HEK293 (cell line): ENCODE measurements at regions not wholly inside any gene's neighbourhood (a gene's known extent, or its start where the extent isn't known, plus 50 kb on each side); places are given as distances from the start of the nearest gene placed in this dataset.

ENCODE experiments used
- CTCF ChIA-PET: fragments of 350-600 bp; formaldehyde crosslinking; extraction: SDS; loops from one replicate; lab custom pipeline; 2021; ENCODE audit warnings: antibody characterized with exemption; lab: Yijun Ruan, JAX
- POLR2A ChIA-PET: fragments of 300-600 bp; formaldehyde crosslinking; extraction: SDS; loops from one replicate; lab custom pipeline; 2020; ENCODE audit warnings: antibody characterized with exemption, inconsistent platforms; lab: Yijun Ruan, JAX
- H3K27ac ChIP-seq: fragments of 200-500 bp; sonication (Bioruptor generic); 2 replicates; pipeline ENCODE4 v1.5.1; 2014; ENCODE audit warnings: low read depth, low read length, control low read depth, inconsistent platforms; ENCODE audit errors: extremely low read depth
- H3K36me3 ChIP-seq, 2 experiments: fragments of 200-500 bp in 1 of 2; sonication (Bioruptor generic) in 1 of 2; 1 replicate in 1 of 2; 2 replicates in 1 of 2; pipeline ENCODE4 v1.5.1; 2014 to 2017; ENCODE audit warnings: inconsistent platforms in 2 of 2, low read length in 2 of 2; ENCODE audit not compliant: control insufficient read depth in 2 of 2, insufficient read depth in 1 of 2
- H3K4me1 ChIP-seq: fragments of 200-500 bp; sonication (Bioruptor generic); 2 replicates; pipeline ENCODE4 v1.5.1; 2014; ENCODE audit warnings: mild to moderate bottlenecking, low read length, inconsistent platforms; ENCODE audit not compliant: control insufficient read depth, insufficient read depth
- H3K4me3 ChIP-seq: 2 replicates; pipeline ENCODE4 v1.5.1; 2011; ENCODE audit warnings: low read depth, mild to moderate bottlenecking, control low read depth, low read length, moderate library complexity
- H3K9me3 ChIP-seq: fragments of 200-500 bp; sonication (Bioruptor generic); 2 replicates; pipeline ENCODE4 v1.5.1; 2014; ENCODE audit warnings: low read depth, low read length, inconsistent platforms; ENCODE audit not compliant: control insufficient read depth, insufficient read depth
- KLF7 ChIP-seq: fragments of 450-650 bp; formaldehyde crosslinking; IDR thresholded peaks from 2 replicates; pipeline ENCODE4 v1.5.1; 2016; ENCODE audit warnings: missing biosample characterization, missing genetic modification characterization, borderline replicate concordance
- KLF9 ChIP-seq: fragments of 450-650 bp; formaldehyde crosslinking; IDR thresholded peaks from 2 replicates; pipeline ENCODE4 v1.5.1; 2016; ENCODE audit warnings: missing biosample characterization, missing genetic modification characterization, low read depth
- ZBTB1 ChIP-seq: fragments of 450-650 bp; formaldehyde crosslinking; IDR thresholded peaks from 2 replicates; pipeline ENCODE4 v1.5.1; 2016; ENCODE audit warnings: missing biosample characterization, missing genetic modification characterization
- ZEB2 ChIP-seq: fragments of 450-650 bp; formaldehyde crosslinking; IDR thresholded peaks from 2 replicates; pipeline ENCODE4 v1.5.1; 2016; ENCODE audit warnings: missing biosample characterization, missing genetic modification characterization
- ZFP37 ChIP-seq: fragments of 450-650 bp; formaldehyde crosslinking; IDR thresholded peaks from 2 replicates; pipeline ENCODE4 v1.5.1; 2016; ENCODE audit warnings: missing biosample characterization, missing genetic modification characterization
- ZNF114 ChIP-seq: fragments of 450-650 bp; formaldehyde crosslinking; IDR thresholded peaks from 2 replicates; pipeline ENCODE4 v1.5.0; 2017; ENCODE audit warnings: missing biosample characterization, missing genetic modification characterization
- ZNF121 ChIP-seq: fragments of 450-650 bp; formaldehyde crosslinking; IDR thresholded peaks from 2 replicates; pipeline ENCODE4 v1.5.1; 2016; ENCODE audit warnings: missing biosample characterization, missing genetic modification characterization
- ZNF174 ChIP-seq: fragments of 450-650 bp; formaldehyde crosslinking; IDR thresholded peaks from 2 replicates; pipeline ENCODE4 v1.5.0; 2017; ENCODE audit warnings: missing biosample characterization, mild to moderate bottlenecking, missing genetic modification characterization
- ZNF211 ChIP-seq: fragments of 450-650 bp; formaldehyde crosslinking; IDR thresholded peaks from 2 replicates; pipeline ENCODE4 v1.5.1; 2016; ENCODE audit warnings: low read depth, missing biosample characterization, missing genetic modification characterization
- ZNF23 ChIP-seq: fragments of 450-650 bp; formaldehyde crosslinking; IDR thresholded peaks from 2 replicates; pipeline ENCODE4 v1.5.1; 2016; ENCODE audit warnings: missing biosample characterization, missing genetic modification characterization, borderline replicate concordance
- ZNF274 ChIP-seq, 2 experiments: fragments of 200-500 bp in 1 of 2; fragments of 450-650 bp in 1 of 2; sonication (Bioruptor generic) in 1 of 2; formaldehyde crosslinking in 1 of 2; IDR thresholded peaks; 2 replicates each; pipeline versions ENCODE4 v1.5.1 to v1.6.1; 2014 to 2016; ENCODE audit warnings: borderline replicate concordance in 1 of 2, inconsistent platforms in 1 of 2, low read length in 1 of 2, missing biosample characterization in 1 of 2, missing genetic modification characterization in 1 of 2
- ZNF335 ChIP-seq: fragments of 450-650 bp; formaldehyde crosslinking; conservative IDR thresholded peaks from 2 replicates; pipeline ENCODE4 v1.5.1; 2016; ENCODE audit warnings: missing biosample characterization, missing genetic modification characterization
- ZNF530 ChIP-seq: fragments of 450-650 bp; formaldehyde crosslinking; IDR thresholded peaks from 2 replicates; pipeline ENCODE4 v1.5.1; 2016; ENCODE audit warnings: low read depth, missing biosample characterization, missing genetic modification characterization
- ZNF621 ChIP-seq: fragments of 450-650 bp; formaldehyde crosslinking; IDR thresholded peaks from 2 replicates; pipeline ENCODE4 v1.5.1; 2017; ENCODE audit warnings: missing biosample characterization, missing genetic modification characterization
- ZNF658 ChIP-seq: fragments of 450-650 bp; formaldehyde crosslinking; IDR thresholded peaks from 2 replicates; pipeline ENCODE4; 2016; ENCODE audit warnings: missing biosample characterization, missing genetic modification characterization
- ZNF776 ChIP-seq: fragments of 450-650 bp; formaldehyde crosslinking; IDR thresholded peaks from 2 replicates; pipeline ENCODE4 v1.5.0; 2017; ENCODE audit warnings: missing biosample characterization, missing genetic modification characterization, borderline replicate concordance
- TF ChIP-seq, protein P1 (sequence below): fragments of 450-650 bp; formaldehyde crosslinking; IDR thresholded peaks from 2 replicates; pipeline ENCODE4 v1.5.1; 2016; ENCODE audit warnings: missing biosample characterization, missing genetic modification characterization
- TF ChIP-seq, protein P2 (sequence below): IDR thresholded peaks from 2 replicates; pipeline ENCODE4 v1.6.1; 2011; ENCODE audit warnings: mild to moderate bottlenecking, low read depth, low read length, borderline replicate concordance
- TF ChIP-seq, protein P3 (sequence below): fragments of 450-650 bp; formaldehyde crosslinking; IDR thresholded peaks from 2 replicates; pipeline ENCODE4 v1.5.1; 2016; ENCODE audit warnings: missing biosample characterization, missing genetic modification characterization
- TF ChIP-seq, protein P4 (sequence below): fragments of 450-650 bp; formaldehyde crosslinking; IDR thresholded peaks from 2 replicates; pipeline ENCODE4 v1.5.1; 2016; ENCODE audit warnings: missing biosample characterization, missing genetic modification characterization
- TF ChIP-seq, protein P5 (sequence below): fragments of 450-650 bp; formaldehyde crosslinking; IDR thresholded peaks from 2 replicates; pipeline ENCODE4 v1.5.1; 2017; ENCODE audit warnings: missing biosample characterization, mild to moderate bottlenecking, missing genetic modification characterization, moderate library complexity

DNA sequence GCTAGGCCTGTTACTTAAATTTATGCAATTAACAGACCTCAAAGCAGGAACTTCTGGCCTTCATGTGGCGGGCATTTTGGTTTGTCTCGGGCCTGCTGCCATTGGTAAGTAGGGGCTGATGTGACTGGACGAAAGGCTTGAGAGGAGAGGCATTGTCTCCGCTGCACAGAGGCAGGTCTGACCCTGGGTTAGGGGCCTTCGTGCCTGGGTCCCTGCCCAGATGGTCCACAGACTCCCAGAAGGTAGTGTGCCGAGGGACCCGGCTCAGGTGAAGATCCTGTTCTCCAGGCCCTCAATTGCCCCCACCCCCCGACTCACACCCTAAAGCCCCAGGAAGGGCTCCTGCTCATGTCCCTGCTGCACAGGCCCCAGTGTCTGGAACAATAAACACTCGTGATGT is 764.9 kb downstream of the TMEM182 start (continued):
- TF ChIP-seq KLF9 (no peak), ZBTB1 (no peak), ZFP37 (no peak), ZNF114 (no peak), ZNF23 (tag by site-specific recombination) (no peak), ZNF658 (tag by site-specific recombination) (no peak), KLF7 (tag by site-specific recombination) (no peak), ZNF121 (tag by site-specific recombination) (no peak), ZNF530 (tag by site-specific recombination) (no peak)
- TF ChIP-seq, protein P1, sequence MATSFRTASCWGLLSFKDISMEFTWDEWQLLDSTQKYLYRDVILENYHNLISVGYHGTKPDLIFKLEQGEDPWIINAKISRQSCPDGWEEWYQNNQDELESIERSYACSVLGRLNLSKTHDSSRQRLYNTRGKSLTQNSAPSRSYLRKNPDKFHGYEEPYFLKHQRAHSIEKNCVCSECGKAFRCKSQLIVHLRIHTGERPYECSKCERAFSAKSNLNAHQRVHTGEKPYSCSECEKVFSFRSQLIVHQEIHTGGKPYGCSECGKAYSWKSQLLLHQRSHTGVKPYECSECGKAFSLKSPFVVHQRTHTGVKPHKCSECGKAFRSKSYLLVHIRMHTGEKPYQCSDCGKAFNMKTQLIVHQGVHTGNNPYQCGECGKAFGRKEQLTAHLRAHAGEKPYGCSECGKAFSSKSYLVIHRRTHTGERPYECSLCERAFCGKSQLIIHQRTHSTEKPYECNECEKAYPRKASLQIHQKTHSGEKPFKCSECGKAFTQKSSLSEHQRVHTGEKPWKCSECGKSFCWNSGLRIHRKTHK (tag by site-specific recombination), result no peak
- TF ChIP-seq, protein P2, sequence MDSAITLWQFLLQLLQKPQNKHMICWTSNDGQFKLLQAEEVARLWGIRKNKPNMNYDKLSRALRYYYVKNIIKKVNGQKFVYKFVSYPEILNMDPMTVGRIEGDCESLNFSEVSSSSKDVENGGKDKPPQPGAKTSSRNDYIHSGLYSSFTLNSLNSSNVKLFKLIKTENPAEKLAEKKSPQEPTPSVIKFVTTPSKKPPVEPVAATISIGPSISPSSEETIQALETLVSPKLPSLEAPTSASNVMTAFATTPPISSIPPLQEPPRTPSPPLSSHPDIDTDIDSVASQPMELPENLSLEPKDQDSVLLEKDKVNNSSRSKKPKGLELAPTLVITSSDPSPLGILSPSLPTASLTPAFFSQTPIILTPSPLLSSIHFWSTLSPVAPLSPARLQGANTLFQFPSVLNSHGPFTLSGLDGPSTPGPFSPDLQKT, result no peak

DNA sequence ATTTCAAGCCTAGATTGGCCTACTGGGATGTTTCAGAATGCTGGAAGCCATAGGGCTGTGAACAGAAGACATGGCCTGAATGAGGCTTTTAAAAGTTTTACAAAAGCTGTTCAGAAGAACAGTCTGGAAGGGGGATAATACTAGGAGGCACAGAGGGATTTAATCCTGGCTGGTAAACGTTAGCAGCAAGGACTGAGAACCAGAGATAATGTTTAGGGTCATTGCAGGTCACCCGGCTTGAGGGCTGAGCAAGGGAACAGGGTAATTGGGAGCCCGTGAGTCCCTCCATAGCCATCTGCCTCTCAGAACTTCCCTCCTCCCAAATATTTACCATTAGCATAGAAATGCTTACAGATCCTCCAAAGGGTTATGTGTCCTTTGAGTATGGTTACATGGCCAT is 765.4 kb downstream of the TMEM182 start:
- Histone ChIP-seq H3K9me3 (no peaks in the 10 kb centered on the region), H3K27ac (no peak overlapping the region), H3K36me3 (no peaks in the 10 kb centered on the region), H3K4me1 (no peaks in the 10 kb centered on the region), H3K4me3 (no peak overlapping the region)
- TF ChIP-seq, protein P3, sequence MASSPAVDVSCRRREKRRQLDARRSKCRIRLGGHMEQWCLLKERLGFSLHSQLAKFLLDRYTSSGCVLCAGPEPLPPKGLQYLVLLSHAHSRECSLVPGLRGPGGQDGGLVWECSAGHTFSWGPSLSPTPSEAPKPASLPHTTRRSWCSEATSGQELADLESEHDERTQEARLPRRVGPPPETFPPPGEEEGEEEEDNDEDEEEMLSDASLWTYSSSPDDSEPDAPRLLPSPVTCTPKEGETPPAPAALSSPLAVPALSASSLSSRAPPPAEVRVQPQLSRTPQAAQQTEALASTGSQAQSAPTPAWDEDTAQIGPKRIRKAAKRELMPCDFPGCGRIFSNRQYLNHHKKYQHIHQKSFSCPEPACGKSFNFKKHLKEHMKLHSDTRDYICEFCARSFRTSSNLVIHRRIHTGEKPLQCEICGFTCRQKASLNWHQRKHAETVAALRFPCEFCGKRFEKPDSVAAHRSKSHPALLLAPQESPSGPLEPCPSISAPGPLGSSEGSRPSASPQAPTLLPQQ (tag by site-specific recombination), result no peak
- TF ChIP-seq ZNF211 (tag by site-specific recombination), result no peak
- no peak for TF ChIP-seq ZNF174 (tag by site-specific recombination)
- TF ChIP-seq ZNF274 (IDR thresholded peaks at IDR 0.05; ENCODE audit: low read length), result no peak
- no peak for TF ChIP-seq ZNF274 (tag by site-specific recombination; IDR thresholded peaks at IDR 0.05; ENCODE audit: borderline replicate concordance)
- no peak for TF ChIP-seq ZNF114
- TF ChIP-seq ZNF776, result no peak
- TF ChIP-seq ZNF621 (tag by site-specific recombination), result no peak
- TF ChIP-seq ZEB2 (tag by site-specific recombination), result no peak
- no peak for TF ChIP-seq ZNF335 (tag by site-specific recombination)
- TF ChIP-seq, protein P4, sequence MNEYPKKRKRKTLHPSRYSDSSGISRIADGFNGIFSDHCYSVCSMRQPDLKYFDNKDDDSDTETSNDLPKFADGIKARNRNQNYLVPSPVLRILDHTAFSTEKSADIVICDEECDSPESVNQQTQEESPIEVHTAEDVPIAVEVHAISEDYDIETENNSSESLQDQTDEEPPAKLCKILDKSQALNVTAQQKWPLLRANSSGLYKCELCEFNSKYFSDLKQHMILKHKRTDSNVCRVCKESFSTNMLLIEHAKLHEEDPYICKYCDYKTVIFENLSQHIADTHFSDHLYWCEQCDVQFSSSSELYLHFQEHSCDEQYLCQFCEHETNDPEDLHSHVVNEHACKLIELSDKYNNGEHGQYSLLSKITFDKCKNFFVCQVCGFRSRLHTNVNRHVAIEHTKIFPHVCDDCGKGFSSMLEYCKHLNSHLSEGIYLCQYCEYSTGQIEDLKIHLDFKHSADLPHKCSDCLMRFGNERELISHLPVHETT, result no peak
- TF ChIP-seq, protein P5, sequence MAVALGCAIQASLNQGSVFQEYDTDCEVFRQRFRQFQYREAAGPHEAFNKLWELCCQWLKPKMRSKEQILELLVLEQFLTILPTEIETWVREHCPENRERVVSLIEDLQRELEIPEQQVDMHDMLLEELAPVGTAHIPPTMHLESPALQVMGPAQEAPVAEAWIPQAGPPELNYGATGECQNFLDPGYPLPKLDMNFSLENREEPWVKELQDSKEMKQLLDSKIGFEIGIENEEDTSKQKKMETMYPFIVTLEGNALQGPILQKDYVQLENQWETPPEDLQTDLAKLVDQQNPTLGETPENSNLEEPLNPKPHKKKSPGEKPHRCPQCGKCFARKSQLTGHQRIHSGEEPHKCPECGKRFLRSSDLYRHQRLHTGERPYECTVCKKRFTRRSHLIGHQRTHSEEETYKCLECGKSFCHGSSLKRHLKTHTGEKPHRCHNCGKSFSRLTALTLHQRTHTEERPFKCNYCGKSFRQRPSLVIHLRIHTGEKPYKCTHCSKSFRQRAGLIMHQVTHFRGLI (tag by site-specific recombination), result no peak
- POLR2A ChIA-PET, result no interaction called here
- CTCF ChIA-PET, result no interaction called here
